H9 (cell line): ENCODE measurements at regions not wholly inside any gene's neighbourhood (a gene's known extent, or its start where the extent isn't known, plus 50 kb on each side); places are given as distances from the start of the nearest gene placed in this dataset.

ENCODE experiments used
- DNase-seq: peaks from one replicate; pipeline ENCODE4 v3.0.0-alpha.2; 2017
- H2AFZ ChIP-seq: one replicate; pipeline ENCODE4 v1.6.1; 2013; ENCODE audit warnings: mild to moderate bottlenecking, low read length, control low read depth, moderate library complexity
- H2AK5ac ChIP-seq: 2 replicates; pipeline ENCODE4 v1.6.1; 2013; ENCODE audit warnings: low read length, control low read depth, mixed read lengths; ENCODE audit not compliant: insufficient read length
- H2BK120ac ChIP-seq: one replicate; pipeline ENCODE4 v1.6.1; 2013; ENCODE audit warnings: low read depth, mild to moderate bottlenecking, low read length, control low read depth, inconsistent platforms; ENCODE audit not compliant: poor library complexity, severe bottlenecking
- H2BK12ac ChIP-seq: 2 replicates; pipeline ENCODE4 v1.6.1; 2013; ENCODE audit warnings: low read length, control low read depth, mixed read lengths, low read depth; ENCODE audit not compliant: insufficient read length
- H2BK15ac ChIP-seq: 2 replicates; pipeline ENCODE4 v1.6.1; 2013; ENCODE audit warnings: low read depth, low read length, control low read depth
- H2BK20ac ChIP-seq: one replicate; pipeline ENCODE4 v1.6.1; 2013; ENCODE audit warnings: low read depth, mild to moderate bottlenecking, low read length, control low read depth, inconsistent platforms; ENCODE audit not compliant: poor library complexity, severe bottlenecking
- H2BK5ac ChIP-seq: 2 replicates; pipeline ENCODE4 v1.6.1; 2013; ENCODE audit warnings: low read length, control low read depth, mixed read lengths; ENCODE audit not compliant: insufficient read length
- H3K14ac ChIP-seq: 2 replicates; pipeline ENCODE4 v1.6.1; 2013; ENCODE audit warnings: low read length, control low read depth; ENCODE audit not compliant: insufficient read depth
- H3K18ac ChIP-seq: 2 replicates; pipeline ENCODE4 v1.6.1; 2013; ENCODE audit warnings: low read depth, mild to moderate bottlenecking, mixed read lengths, low read length, control low read depth; ENCODE audit not compliant: insufficient read length
- H3K23ac ChIP-seq: 2 replicates; pipeline ENCODE4 v1.6.1; 2013; ENCODE audit warnings: low read length, control low read depth, mixed read lengths, low read depth; ENCODE audit not compliant: insufficient read length
- H3K23me2 ChIP-seq: 2 replicates; pipeline ENCODE4 v1.6.1; 2013; ENCODE audit warnings: low read depth, mild to moderate bottlenecking, mixed read lengths, low read length, control low read depth; ENCODE audit not compliant: insufficient read length, poor library complexity, severe bottlenecking
- H3K27ac ChIP-seq: 2 replicates; pipeline ENCODE4 v1.5.1; 2013; ENCODE audit warnings: low read length, control low read depth, mixed read lengths, low read depth; ENCODE audit not compliant: insufficient read length
- H3K27me3 ChIP-seq: 2 replicates; pipeline ENCODE4 v1.6.1; 2013; ENCODE audit warnings: low read length, control low read depth, inconsistent platforms; ENCODE audit not compliant: insufficient read depth
- H3K4ac ChIP-seq: 2 replicates; pipeline ENCODE4 v1.6.1; 2013; ENCODE audit warnings: low read depth, mild to moderate bottlenecking, control low read depth, inconsistent platforms, low read length, moderate library complexity
- H3K4me1 ChIP-seq: 2 replicates; pipeline ENCODE4 v1.6.1; 2013; ENCODE audit warnings: low read length, control low read depth, inconsistent platforms; ENCODE audit not compliant: insufficient read depth
- H3K4me2 ChIP-seq: 2 replicates; pipeline ENCODE4 v1.6.1; 2013; ENCODE audit warnings: low read length, control low read depth, mixed read lengths; ENCODE audit not compliant: insufficient read length, insufficient read depth
- H3K56ac ChIP-seq: 2 replicates; pipeline ENCODE4 v1.6.1; 2013; ENCODE audit warnings: low read depth, mild to moderate bottlenecking, mixed read lengths, low read length, control low read depth; ENCODE audit not compliant: insufficient read length
- H3K79me1 ChIP-seq: 2 replicates; pipeline ENCODE4 v1.6.1; 2013; ENCODE audit warnings: low read depth, mild to moderate bottlenecking, moderate library complexity, low read length, control low read depth, inconsistent platforms; ENCODE audit not compliant: insufficient read depth, poor library complexity, severe bottlenecking
- H3K79me2 ChIP-seq: 2 replicates; pipeline ENCODE4 v1.6.1; 2013; ENCODE audit warnings: low read length, control low read depth, inconsistent platforms; ENCODE audit not compliant: insufficient read depth
- H3K9ac ChIP-seq: 2 replicates; pipeline ENCODE4 v1.6.1; 2013; ENCODE audit warnings: low read length, control low read depth, mixed read lengths; ENCODE audit not compliant: insufficient read length; ENCODE audit errors: extremely low read depth
- H3K9me3 ChIP-seq: one replicate; pipeline ENCODE4 v1.6.1; 2013; ENCODE audit warnings: low read depth, low read length, inconsistent platforms; ENCODE audit not compliant: control insufficient read depth
- H3T11ph ChIP-seq: one replicate; pipeline ENCODE4 v1.6.1; 2013; ENCODE audit warnings: mild to moderate bottlenecking, low read length, control low read depth, inconsistent platforms
- H4K20me1 ChIP-seq: one replicate; pipeline ENCODE4 v1.6.1; 2013; ENCODE audit not compliant: control insufficient read depth, insufficient read length, insufficient read depth
- H4K5ac ChIP-seq: 2 replicates; pipeline ENCODE4 v1.6.1; 2013; ENCODE audit warnings: low read depth, mild to moderate bottlenecking, mixed read lengths, low read length, control low read depth; ENCODE audit not compliant: insufficient read length
- H4K8ac ChIP-seq: replicated peaks from 2 replicates; pipeline ENCODE4 v1.6.1; 2013; ENCODE audit warnings: low read length, control low read depth, mixed read lengths, low read depth; ENCODE audit not compliant: insufficient read length
- H4K91ac ChIP-seq: 2 replicates; pipeline ENCODE4 v1.6.1; 2013; ENCODE audit warnings: low read depth, mild to moderate bottlenecking, moderate library complexity, mixed read lengths, low read length, control low read depth; ENCODE audit not compliant: insufficient read length
- H3K27ac Mint-ChIP-seq, 3 experiments: 2 replicates in 2 of 3; 3 replicates in 1 of 3; pipeline ENCODE4 v1.8.0; 2020 to 2021; ENCODE audit warnings: mixed read lengths in 3 of 3, mild to moderate bottlenecking in 1 of 3, moderate library complexity in 1 of 3
- H3K27me3 Mint-ChIP-seq: 2 replicates; pipeline ENCODE4 v1.8.0; 2021; ENCODE audit warnings: low read depth, mild to moderate bottlenecking, moderate library complexity, mixed read lengths
- H3K36me3 Mint-ChIP-seq, 3 experiments: 2 replicates in 2 of 3; 3 replicates in 1 of 3; pipeline ENCODE4 v1.8.0; 2020 to 2021; ENCODE audit warnings: low read depth in 3 of 3, mixed read lengths in 3 of 3; ENCODE audit not compliant: insufficient read depth in 1 of 3
- H3K4me1 Mint-ChIP-seq, 2 experiments: 2 replicates each; pipeline ENCODE4 v1.8.0; 2020; ENCODE audit warnings: mixed read lengths in 2 of 2
- H3K4me3 Mint-ChIP-seq, 2 experiments: 2 replicates in 1 of 2; 3 replicates in 1 of 2; pipeline ENCODE4 v1.8.0; 2020 to 2021; ENCODE audit warnings: mild to moderate bottlenecking in 2 of 2, mixed read lengths in 2 of 2, moderate library complexity in 1 of 2
- H3K9me3 Mint-ChIP-seq, 2 experiments: 2 replicates in 1 of 2; 3 replicates in 1 of 2; pipeline ENCODE4 v1.8.0; 2020; ENCODE audit warnings: mild to moderate bottlenecking in 2 of 2, mixed read lengths in 2 of 2, moderate library complexity in 1 of 2
- CTCF ChIP-seq: fragments of 200-600 bp; sonication (generic); conservative IDR thresholded peaks from 3 replicates; pipeline ENCODE4 v1.8.0; 2021; ENCODE audit warnings: antibody characterized with exemption, mild to moderate bottlenecking
- WGBS: extraction: QIAGEN DNeasy Blood & Tissue Kit; methylation state at CpG from one replicate; pipeline ENCODE4 v1.1.7; 2013; ENCODE audit warnings: missing lambda C conversion rate, low lambda C conversion rate, mixed read lengths; ENCODE audit not compliant: insufficient read length; ENCODE audit errors: extremely low coverage; 5-methylcytosine and 5-hydroxymethylcytosine counted together

DNA sequence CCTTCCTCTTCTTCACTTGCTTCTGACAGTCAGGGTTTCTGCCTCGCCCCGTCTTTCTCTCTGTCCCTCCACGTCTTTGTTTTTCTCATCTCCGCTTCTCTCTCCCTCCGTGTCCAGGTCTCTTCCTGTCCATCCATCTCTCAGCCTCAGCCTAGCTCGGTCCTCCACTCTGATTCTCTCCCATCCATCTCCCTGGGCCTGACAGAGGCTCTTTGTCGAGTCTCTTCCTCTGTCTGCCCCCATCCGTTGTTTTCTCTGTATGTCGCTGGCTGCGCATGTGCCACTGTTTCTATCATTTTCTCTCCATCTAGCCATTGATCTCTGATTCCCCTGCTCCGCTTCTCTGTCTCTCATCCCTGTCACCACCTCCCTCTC, 328.9 kb upstream of the TBX3 start:
- H3K36me3 Mint-ChIP-seq: peaks cover 0 to 2% (median 0%) of the 10 kb centered on the region in 3 experiments; a peak in 3 of 7 replicates
- H2AFZ ChIP-seq: no peak overlapping the region
- TF ChIP-seq CTCF: no peak
- H3K23ac ChIP-seq: no peak overlapping the region
- H4K5ac ChIP-seq: no peak overlapping the region
- H4K8ac ChIP-seq: no peak overlapping the region
- no peak overlapping the region for H2BK5ac ChIP-seq
- no peak overlapping the region for H2BK20ac ChIP-seq
- H3K4me3 Mint-ChIP-seq: no peak overlapping the region
- H3K9ac ChIP-seq: no peak overlapping the region
- DNase-seq: no peak
- no peak overlapping the region for H3K14ac ChIP-seq
- no peaks in the 10 kb centered on the region for H3K79me1 ChIP-seq
- H3T11ph ChIP-seq: no peak overlapping the region
- no peaks in the 10 kb centered on the region for H3K79me2 ChIP-seq
- no peak overlapping the region for H3K4ac ChIP-seq
- no peak overlapping the region for H3K18ac ChIP-seq
- no peaks in the 10 kb centered on the region; the same call in 1 of the 2 replicates for H3K27me3 ChIP-seq
- H3K23me2 ChIP-seq: no peaks in the 10 kb centered on the region
- peaks cover 5 to 8% of the 10 kb centered on the region in 2 experiments; a peak in 3 of 5 replicates for H3K9me3 Mint-ChIP-seq
- no peak overlapping the region for H3K4me2 ChIP-seq
- H3K4me1 Mint-ChIP-seq: peaks cover 25 to 28% of the 10 kb centered on the region in 2 experiments
- no peak overlapping the region; a peak in 1 of 7 replicates for H3K27ac Mint-ChIP-seq
- no peaks in the 10 kb centered on the region for H4K20me1 ChIP-seq
- H2AK5ac ChIP-seq: no peak overlapping the region
- H2BK12ac ChIP-seq: no peak overlapping the region
- H3K9me3 ChIP-seq: no peaks in the 10 kb centered on the region
- H3K56ac ChIP-seq: no peak overlapping the region
- no peak overlapping the region for H2BK120ac ChIP-seq
- H3K27me3 Mint-ChIP-seq: peaks cover 33% of the 10 kb centered on the region
- WGBS: no CpG with 5 or more reads among the region's 11 CpGs
- no peak overlapping the region for H2BK15ac ChIP-seq
- H3K4me1 ChIP-seq: peaks cover 3% of the 10 kb centered on the region; the same call in 1 of the 2 replicates
- H3K27ac ChIP-seq: no peak overlapping the region
- no peak overlapping the region for H4K91ac ChIP-seq
